22Rv1 (cell line): ENCODE measurements at regions not wholly inside any gene's neighbourhood (a gene's known extent, or its start where the extent isn't known, plus 50 kb on each side); places are given as distances from the start of the nearest gene placed in this dataset.

ENCODE experiments used
- ZFX ChIP-seq: fragments of 450-650 bp; IDR thresholded peaks from 2 replicates; pipeline ENCODE4 v1.6.1; 2017; ENCODE audit warnings: antibody characterized with exemption, borderline replicate concordance
- TF ChIP-seq, protein P1 (sequence below): fragments of 450-650 bp; IDR thresholded peaks from 2 replicates; pipeline ENCODE4 v1.5.1; 2017; ENCODE audit warnings: mild to moderate bottlenecking

DNA sequence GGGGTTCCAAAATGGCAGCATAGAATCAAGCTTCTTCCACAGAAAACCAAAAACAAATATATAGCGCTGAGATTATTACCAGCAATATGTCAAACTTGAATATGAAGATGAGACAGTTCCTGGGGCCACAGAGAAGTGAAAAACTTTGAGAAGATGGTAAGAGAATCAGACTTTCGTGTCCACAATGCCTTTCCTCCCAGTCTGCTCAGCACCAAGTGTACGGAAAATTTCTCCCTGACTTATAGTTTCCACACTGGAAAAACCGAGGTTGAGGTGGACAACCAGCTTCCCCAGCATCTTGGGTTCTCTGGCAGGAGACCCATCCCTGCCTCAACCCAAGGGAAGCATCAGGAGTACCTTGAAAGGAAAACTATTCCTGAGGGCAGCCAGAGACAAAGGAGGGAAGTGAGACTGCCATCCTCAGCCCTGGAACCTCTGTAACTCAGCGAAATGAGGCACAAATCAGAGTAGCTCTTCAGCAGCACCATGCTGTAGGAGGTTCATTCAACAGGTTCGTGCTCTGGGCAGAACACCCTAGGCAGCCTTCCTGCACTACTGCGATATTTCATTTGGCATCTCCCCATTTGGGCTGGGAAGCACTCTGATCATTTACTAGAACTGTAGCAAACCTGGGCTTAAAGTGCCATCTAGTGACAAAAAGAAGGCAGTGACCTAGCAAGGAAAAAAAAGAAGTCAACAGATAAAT is 52.4 kb upstream of the CAPRIN2 start:
- TF ChIP-seq, protein P1, sequence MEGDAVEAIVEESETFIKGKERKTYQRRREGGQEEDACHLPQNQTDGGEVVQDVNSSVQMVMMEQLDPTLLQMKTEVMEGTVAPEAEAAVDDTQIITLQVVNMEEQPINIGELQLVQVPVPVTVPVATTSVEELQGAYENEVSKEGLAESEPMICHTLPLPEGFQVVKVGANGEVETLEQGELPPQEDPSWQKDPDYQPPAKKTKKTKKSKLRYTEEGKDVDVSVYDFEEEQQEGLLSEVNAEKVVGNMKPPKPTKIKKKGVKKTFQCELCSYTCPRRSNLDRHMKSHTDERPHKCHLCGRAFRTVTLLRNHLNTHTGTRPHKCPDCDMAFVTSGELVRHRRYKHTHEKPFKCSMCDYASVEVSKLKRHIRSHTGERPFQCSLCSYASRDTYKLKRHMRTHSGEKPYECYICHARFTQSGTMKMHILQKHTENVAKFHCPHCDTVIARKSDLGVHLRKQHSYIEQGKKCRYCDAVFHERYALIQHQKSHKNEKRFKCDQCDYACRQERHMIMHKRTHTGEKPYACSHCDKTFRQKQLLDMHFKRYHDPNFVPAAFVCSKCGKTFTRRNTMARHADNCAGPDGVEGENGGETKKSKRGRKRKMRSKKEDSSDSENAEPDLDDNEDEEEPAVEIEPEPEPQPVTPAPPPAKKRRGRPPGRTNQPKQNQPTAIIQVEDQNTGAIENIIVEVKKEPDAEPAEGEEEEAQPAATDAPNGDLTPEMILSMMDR = peak; percentile 87
- no peak for TF ChIP-seq ZFX
